ENCODE measurements at regions not wholly inside any gene's neighbourhood (a gene's known extent, or its start where the extent isn't known, plus 50 kb on each side); places are given as distances from the start of the nearest gene placed in this dataset.

DNA sequence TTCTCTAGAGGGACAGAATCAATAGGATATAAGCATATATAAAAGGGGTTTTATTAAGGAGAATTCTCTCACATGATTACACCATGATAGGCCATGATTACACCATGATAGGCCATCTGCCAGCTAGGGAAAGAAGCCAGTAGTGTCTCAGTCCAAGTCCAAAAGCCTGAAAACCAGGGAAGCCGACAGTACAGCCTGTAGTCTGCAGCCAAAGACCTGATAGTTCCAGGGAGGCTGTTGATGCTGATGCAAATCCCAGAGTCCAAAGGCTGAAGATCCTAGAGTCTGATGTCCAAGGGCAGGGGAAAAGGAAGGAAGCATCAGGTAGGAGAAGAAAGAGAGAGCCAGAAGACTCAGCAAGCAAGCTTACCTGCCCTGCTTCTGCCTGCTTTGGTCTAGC lies 411.3 kb upstream of the EMCN start:
- TF ChIP-seq, protein P1, sequence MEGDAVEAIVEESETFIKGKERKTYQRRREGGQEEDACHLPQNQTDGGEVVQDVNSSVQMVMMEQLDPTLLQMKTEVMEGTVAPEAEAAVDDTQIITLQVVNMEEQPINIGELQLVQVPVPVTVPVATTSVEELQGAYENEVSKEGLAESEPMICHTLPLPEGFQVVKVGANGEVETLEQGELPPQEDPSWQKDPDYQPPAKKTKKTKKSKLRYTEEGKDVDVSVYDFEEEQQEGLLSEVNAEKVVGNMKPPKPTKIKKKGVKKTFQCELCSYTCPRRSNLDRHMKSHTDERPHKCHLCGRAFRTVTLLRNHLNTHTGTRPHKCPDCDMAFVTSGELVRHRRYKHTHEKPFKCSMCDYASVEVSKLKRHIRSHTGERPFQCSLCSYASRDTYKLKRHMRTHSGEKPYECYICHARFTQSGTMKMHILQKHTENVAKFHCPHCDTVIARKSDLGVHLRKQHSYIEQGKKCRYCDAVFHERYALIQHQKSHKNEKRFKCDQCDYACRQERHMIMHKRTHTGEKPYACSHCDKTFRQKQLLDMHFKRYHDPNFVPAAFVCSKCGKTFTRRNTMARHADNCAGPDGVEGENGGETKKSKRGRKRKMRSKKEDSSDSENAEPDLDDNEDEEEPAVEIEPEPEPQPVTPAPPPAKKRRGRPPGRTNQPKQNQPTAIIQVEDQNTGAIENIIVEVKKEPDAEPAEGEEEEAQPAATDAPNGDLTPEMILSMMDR (IDR thresholded peaks at IDR 0.05) = no peak
- TF ChIP-seq, protein P2, sequence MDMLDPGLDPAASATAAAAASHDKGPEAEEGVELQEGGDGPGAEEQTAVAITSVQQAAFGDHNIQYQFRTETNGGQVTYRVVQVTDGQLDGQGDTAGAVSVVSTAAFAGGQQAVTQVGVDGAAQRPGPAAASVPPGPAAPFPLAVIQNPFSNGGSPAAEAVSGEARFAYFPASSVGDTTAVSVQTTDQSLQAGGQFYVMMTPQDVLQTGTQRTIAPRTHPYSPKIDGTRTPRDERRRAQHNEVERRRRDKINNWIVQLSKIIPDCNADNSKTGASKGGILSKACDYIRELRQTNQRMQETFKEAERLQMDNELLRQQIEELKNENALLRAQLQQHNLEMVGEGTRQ (IDR thresholded peaks at IDR 0.05; ENCODE audit: borderline replicate concordance, low read depth, low read length) = no peak
- no peak for TF ChIP-seq EZH2phosphoT487 (IDR thresholded peaks at IDR 0.05; ENCODE audit: borderline replicate concordance, low read depth)
- TF ChIP-seq POLR2AphosphoS5 (IDR thresholded peaks at IDR 0.05; ENCODE audit: low read depth, low read length) = no peak
- TF ChIP-seq TAF1 (IDR thresholded peaks at IDR 0.05; ENCODE audit: borderline replicate concordance, low read depth, low read length) = no peak
- TF ChIP-seq SMC3 (IDR thresholded peaks at IDR 0.05; ENCODE audit: low read depth, low read length) = no peak
- TF ChIP-seq, protein P3, sequence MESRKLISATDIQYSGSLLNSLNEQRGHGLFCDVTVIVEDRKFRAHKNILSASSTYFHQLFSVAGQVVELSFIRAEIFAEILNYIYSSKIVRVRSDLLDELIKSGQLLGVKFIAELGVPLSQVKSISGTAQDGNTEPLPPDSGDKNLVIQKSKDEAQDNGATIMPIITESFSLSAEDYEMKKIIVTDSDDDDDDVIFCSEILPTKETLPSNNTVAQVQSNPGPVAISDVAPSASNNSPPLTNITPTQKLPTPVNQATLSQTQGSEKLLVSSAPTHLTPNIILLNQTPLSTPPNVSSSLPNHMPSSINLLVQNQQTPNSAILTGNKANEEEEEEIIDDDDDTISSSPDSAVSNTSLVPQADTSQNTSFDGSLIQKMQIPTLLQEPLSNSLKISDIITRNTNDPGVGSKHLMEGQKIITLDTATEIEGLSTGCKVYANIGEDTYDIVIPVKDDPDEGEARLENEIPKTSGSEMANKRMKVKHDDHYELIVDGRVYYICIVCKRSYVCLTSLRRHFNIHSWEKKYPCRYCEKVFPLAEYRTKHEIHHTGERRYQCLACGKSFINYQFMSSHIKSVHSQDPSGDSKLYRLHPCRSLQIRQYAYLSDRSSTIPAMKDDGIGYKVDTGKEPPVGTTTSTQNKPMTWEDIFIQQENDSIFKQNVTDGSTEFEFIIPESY (IDR thresholded peaks at IDR 0.05; ENCODE audit: borderline replicate concordance, low read depth) = no peak
- TF ChIP-seq FOXM1 (IDR thresholded peaks at IDR 0.05; ENCODE audit: low read depth) = no peak
- TF ChIP-seq MXI1 (IDR thresholded peaks at IDR 0.05; ENCODE audit: low read depth, low read length) = no peak
- TF ChIP-seq YY1 (IDR thresholded peaks at IDR 0.05; ENCODE audit: low read depth) = no peak

All from SK-N-SH (cell line).